Muscle of back (tissue), 3 donors: ENCODE measurements at regions not wholly inside any gene's neighbourhood (a gene's known extent, or its start where the extent isn't known, plus 50 kb on each side); places are given as distances from the start of the nearest gene placed in this dataset.

ENCODE experiments used
- DNase-seq, 3 donors: peaks; one replicate each; pipeline versions ENCODE4 v3.0.0 to v3.0.0-alpha.2; 2013

DNA sequence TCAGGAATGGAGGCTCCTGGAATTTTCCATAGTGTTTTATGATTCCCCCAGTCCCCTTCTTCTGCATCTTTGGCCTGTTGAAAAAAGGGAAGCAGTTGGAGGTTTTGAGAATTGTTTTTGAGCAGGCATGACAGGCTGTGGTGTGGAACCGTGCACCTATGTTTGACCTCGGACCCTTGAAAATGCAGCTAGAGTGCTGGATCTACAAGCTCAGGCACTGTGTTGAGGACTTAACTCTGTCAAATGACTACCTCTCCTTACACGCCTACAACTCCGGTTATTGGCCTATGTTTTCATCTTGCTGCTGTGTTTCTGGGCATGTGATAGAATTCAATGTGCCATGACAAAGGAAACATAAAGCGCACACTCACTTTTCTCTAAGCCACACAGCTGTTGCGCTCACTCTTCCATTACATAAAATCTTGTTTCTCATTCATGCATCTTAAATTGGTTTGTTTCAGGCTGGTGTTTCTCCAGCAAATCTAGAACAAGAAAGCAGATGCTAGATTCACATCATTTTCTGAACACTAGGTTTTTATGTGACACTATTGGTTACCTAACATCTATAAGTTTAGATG is 616.6 kb downstream of the FGF9 start:
- peak; percentile 45 to 66 (median 46) for DNase-seq

- no peak for DNase-seq
Measured at GRCh38 chr13:22288496-22288895, 617.6 kb downstream of the FGF9 start.

DNA sequence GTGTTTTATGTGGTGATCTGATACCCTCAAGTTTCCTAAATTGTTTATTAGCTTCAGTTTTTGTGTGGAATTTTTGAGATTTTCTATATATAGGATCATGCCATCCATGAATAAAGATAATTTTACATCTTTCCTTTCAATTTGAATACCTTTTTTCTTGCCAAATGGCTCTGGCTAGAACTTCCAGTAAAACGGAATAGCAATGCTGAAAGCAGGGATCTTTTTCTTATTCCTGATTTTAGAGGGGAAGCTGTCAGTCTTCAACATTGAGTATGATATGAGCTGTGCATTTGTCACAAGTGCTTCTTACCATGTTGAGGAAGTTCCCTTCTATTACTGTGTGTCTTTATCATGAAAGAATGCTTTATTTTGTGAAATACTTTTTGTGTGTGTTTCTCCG is 618.8 kb downstream of the FGF9 start:
- no peak for DNase-seq

- DNase-seq, result no peak
Measured at GRCh38 chr13:22298530-22298929, 627.7 kb downstream of the FGF9 start.

DNA sequence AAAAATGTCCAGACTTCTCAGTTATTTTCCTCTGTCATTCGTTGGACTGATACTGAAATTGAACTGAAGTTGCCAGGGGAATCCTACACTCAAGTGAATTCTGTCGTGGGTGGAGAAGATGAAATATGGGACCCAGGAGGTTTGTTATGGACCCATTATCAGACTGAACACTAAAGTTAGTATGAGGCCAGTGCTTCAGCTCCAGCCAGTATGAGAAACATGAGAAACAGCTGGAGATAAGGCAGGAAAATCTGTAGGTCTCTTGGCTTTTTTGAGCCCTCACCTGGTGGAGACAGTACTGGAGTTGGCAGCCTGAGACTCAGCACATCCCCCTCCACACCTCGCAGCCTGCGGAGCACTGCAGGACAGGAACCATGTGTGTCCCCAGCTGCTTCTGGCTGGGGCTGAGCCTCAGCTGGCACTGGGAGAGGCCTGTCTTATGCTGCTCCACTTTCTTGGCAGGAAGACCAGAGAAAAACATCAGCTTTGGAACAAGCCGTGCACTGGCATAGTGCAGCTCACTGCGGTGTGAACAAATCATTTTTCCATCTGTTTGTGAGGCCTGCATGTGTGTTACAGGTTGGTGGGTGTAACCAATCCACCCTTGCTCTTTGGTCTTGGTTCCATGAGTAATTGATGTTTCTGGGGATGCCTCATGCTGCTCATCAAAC is 641.0 kb downstream of the FGF9 start:
- DNase-seq, result peak; percentile 47 to 85 (median 76)

DNA sequence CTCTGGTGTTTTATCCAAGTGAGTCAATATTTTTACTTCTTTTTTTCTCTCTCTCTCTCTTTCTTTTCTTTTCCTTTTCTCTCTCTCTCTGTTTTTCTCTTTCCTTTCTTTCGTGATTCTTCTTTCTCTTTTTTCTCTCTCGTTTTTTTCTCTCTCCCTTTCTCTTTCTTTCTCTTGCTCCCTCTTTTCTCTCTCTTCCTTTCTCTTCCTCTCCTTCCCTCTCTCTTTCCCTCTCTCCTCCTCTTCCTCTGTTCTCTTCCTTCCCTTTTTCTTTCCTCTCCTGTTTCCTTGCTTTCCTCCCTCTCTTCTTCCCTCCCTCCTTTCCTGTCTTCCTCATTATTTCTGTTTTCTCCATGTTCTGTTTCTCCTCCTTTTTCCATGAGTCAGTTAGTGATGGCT is 641.5 kb downstream of the FGF9 start:
- DNase-seq, result no peak

DNA sequence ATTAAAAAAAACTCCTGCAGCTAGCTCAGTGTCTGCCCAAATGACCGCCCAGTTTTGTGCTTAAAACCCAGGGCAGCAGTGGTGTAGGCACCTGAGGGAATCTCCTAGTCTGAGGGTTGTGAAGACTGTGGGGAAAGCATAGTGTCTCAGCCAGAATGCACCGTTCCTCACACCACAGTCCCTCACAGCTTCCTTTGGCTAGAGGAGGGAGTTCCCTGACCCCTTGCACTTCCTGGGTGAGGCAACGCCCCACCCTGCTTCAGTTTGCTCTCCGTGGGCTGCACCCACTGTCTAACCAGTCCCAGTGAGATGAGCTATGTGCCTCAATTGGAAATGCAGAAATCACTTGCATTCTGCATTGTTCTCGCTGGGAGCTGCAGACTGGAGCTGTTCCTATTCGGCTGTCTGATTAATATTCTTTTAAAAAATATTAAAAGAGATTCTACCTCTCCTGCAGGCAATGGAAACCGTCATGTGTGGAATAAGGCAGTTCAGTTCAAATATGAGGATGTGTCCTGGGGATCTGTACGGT is 645.7 kb downstream of the FGF9 start:
- DNase-seq, result no peak

DNA sequence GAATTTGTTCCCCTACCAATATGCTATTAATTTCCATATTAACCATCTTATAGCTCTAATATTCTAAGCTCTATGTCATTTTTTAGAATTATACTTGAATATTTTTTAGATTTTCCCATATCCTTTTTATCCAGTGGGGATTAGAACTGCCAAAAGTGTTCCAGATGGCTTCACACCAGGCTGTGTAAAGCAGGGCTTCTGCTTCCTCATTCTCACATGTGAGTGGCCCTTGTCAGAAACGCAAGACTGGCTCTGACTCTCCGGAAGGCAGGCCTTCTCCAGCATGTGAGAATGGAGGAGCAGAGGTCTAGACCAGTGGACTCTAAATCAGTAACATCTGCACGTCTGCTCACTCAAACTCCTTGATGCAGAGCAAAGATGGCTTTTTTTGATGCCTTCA is 650.1 kb downstream of the FGF9 start:
- DNase-seq, result peak; percentile 6 to 52 (median 18)

DNA sequence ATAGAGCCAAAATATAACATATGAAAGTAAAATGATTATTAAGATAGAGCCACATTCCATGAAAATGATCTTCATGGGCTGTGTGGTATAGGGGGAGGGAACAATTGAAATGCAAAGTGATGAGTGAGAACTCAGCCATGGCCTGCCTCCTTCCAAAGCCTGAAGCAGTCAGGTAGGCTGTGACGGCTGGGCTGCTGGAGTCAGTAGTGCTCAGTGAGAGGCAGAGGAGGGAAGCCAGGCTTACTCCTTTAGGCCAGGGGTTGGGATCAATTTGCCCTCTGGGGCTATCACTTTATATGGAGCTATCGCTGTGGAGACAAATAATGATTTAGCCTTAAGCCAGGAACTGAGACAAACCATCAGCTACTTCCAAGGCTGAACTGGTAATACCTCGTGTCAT is 654.9 kb downstream of the FGF9 start:
- DNase-seq, result peak in 1 of 3 donors; percentile 2

- DNase-seq, result no peak
Measured at GRCh38 chr13:22332416-22332815, 661.5 kb downstream of the FGF9 start.

GRCh38 chr13:22336460-22336859 is 665.6 kb downstream of the FGF9 start:
- DNase-seq, result no peak

- DNase-seq, result no peak
Measured at GRCh38 chr13:22357132-22357531, 686.3 kb downstream of the FGF9 start.

- no peak for DNase-seq
Measured at GRCh38 chr13:22369090-22369489, 698.2 kb downstream of the FGF9 start.

GRCh38 chr13:22369840-22370239 is 699.0 kb downstream of the FGF9 start:
- DNase-seq, result no peak

GRCh38 chr13:22372261-22372660 is 701.4 kb downstream of the FGF9 start:
- DNase-seq, result no peak

DNA sequence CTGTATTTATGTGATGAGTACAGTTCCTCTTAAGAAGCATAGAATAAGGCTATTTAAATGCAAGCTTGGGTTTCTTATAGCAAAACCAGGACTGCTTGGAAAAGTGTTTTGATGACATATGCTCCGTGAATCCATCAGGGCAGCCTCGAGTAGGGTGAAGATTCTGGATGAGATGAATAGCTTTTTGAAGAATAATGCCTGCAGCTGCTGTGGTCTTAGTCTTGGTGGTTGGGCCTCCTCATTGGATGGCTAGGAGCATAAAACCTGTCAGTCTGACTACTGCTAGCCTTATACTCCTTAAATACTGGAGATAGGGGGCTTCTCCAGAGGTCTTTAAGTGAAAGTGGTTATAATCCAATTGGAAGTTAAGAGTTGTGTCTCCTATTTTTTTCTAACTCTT is 704.3 kb downstream of the FGF9 start:
- no peak for DNase-seq

DNA sequence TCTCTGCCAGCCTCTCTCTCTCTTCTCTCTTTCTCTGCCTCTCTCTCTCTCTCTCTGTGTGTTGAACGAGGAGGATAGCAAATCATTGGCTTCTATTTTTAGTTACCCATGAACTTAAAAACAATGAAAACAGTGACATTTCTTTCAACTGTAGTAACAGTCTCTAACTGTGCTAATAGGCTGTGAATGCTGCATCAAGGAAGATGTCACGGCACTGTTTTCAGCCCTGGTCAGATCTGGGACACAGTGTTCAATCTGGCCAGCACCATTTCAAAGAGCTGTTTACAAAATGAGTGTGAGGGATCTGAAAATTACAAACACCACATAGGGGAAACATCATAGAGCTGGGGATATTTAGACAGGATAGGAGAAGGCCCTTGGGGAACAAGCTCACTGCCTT is 717.0 kb downstream of the FGF9 start:
- DNase-seq, result no peak

DNA sequence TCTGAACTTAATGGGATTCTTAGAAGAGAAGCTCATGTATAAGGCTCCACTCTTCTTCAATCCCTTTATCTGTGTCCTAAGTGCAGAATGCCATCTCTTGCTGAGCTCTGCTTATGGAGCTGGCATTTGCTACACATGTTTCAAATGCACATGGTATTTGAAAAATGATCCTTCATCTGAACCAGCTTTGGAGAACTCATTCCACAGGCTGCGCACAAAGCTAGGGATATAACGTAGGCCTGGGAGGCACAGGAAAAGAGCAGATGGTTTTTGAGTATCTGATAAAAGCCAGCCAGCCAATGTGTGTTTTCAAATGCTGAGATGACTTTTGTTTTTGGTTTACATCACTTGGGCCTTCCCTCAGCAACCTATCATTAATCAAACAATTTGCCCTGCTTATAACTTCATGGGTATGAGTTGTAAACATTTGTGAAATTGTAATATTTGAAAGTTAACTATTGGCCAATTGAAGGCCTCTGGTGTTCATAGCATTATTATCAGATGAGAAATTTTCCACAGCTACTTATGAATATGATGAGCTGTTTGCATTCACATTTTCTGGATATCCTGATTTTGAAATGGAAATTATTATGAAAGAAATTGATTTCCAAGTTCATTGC is 729.0 kb downstream of the FGF9 start:
- peak in 2 of 3 donors; percentile 23 to 25 for DNase-seq

GRCh38 chr13:22402682-22403081 is 731.8 kb downstream of the FGF9 start:
- peak in 1 of 3 donors; percentile 21 for DNase-seq

- no peak for DNase-seq
Measured at GRCh38 chr13:22403144-22403543, 732.3 kb downstream of the FGF9 start.

GRCh38 chr13:22405891-22406290 is 735.0 kb downstream of the FGF9 start:
- DNase-seq, result no peak

GRCh38 chr13:22412452-22412851 is 741.6 kb downstream of the FGF9 start:
- DNase-seq, result no peak

- no peak for DNase-seq
Measured at GRCh38 chr13:22422023-22422422, 751.1 kb downstream of the FGF9 start.
